ENCODE measurements at regions not wholly inside any gene's neighbourhood (a gene's known extent, or its start where the extent isn't known, plus 50 kb on each side); places are given as distances from the start of the nearest gene placed in this dataset.

GRCh38 chr7:16204953-16205352 lies 216.4 kb downstream of the CRPPA start:
- no peaks in the 10 kb centered on the region for H3K79me2 ChIP-seq (replicated peaks; ENCODE audit: insufficient read depth)
- 0 out of 2 replicates have a peak overlapping the region, but pooled peaks have one; percentile 8 for H3K4me2 ChIP-seq
- H3K4me3 ChIP-seq, result no peak overlapping the region
- H4K20me1 ChIP-seq (replicated peaks; ENCODE audit: insufficient read depth), result no peaks in the 10 kb centered on the region
- Mint-ChIP-seq H3K4me3 (no peak overlapping the region), H3K27me3 (ENCODE audit: insufficient read depth, low read depth, poor library complexity) (no peaks in the 10 kb centered on the region), H3K9me3 (peaks cover 9% of the 10 kb centered on the region; the same call in 1 of the 3 replicates), H3K36me3 (ENCODE audit: low read depth) (peaks cover 5% of the 10 kb centered on the region; the same call in 2 of the 3 replicates), H3K4me1 (peaks cover 15% of the 10 kb centered on the region), H3K27ac (peak overlapping the region; percentile 95)
- no peaks in the 10 kb centered on the region for H3F3A ChIP-seq (replicated peaks; ENCODE audit: low read depth)
- H3K36me3 ChIP-seq (ENCODE audit: insufficient read depth), result peaks cover 8% of the 10 kb centered on the region; the same call in 1 of the 2 replicates
- no peaks in the 10 kb centered on the region for H3K9me2 ChIP-seq (ENCODE audit: insufficient read depth)
- no peak overlapping the region for H2AFZ ChIP-seq
- peak; percentile 85 for ATAC-seq
- no peak overlapping the region for H3K27ac ChIP-seq (ENCODE audit: low read depth)
- TF ChIP-seq POLR2AphosphoS5 (IDR thresholded peaks at IDR 0.05; ENCODE audit: low read depth) (no peak), EZH2 (IDR thresholded peaks at IDR 0.05; ENCODE audit: low read depth, unreplicated experiment) (no peak), JUNB (IDR thresholded peaks at IDR 0.05; ENCODE audit: unreplicated experiment) (no peak), ZNF462 (CRISPR knock-in tag; IDR thresholded peaks at IDR 0.05) (0 out of 2 replicates have a peak, but pooled peaks have one; percentile 17)
- DNase-seq (ENCODE audit: low spot score), result peak; percentile 51
- H3K27me3 ChIP-seq (ENCODE audit: insufficient read depth), result no peaks in the 10 kb centered on the region
- peaks cover 7% of the 10 kb centered on the region; the same call in 1 of the 2 replicates for H3K4me1 ChIP-seq (ENCODE audit: insufficient read depth)

DNA sequence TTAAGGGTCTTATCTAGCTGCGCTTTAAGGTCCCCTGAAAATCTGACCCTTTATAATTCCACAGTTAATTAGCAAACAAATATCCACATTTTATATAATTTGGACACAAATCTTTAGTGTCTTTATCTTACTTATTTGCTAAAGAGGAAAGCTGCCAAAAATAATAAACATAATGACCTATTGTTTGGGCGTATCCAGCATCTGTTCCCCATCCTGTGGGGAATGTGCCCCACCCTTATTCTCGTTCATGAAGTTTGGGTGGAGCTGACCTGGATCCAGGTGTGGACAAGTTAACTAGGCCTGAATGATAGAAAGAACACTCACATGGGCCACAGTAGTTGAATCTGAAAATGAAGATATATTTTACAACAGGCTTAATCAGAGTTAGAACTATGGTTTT lies 218.3 kb downstream of the CRPPA start:
- Mint-ChIP-seq H3K27ac (no peak overlapping the region), H3K4me3 (no peak overlapping the region), H3K36me3 (ENCODE audit: low read depth) (peaks cover 7% of the 10 kb centered on the region; the same call in 2 of the 3 replicates), H3K4me1 (peaks cover 15% of the 10 kb centered on the region), H3K27me3 (ENCODE audit: insufficient read depth, low read depth, poor library complexity) (no peaks in the 10 kb centered on the region), H3K9me3 (peaks cover 9% of the 10 kb centered on the region; the same call in 1 of the 3 replicates)
- H3K27me3 ChIP-seq (ENCODE audit: insufficient read depth), result no peaks in the 10 kb centered on the region
- no peaks in the 10 kb centered on the region for H3K9me2 ChIP-seq (ENCODE audit: insufficient read depth)
- H3K27ac ChIP-seq (ENCODE audit: low read depth), result no peak overlapping the region
- TF ChIP-seq ZNF114 (CRISPR knock-in tag; IDR thresholded peaks at IDR 0.05), result no peak
- peaks cover 8% of the 10 kb centered on the region; the same call in 1 of the 2 replicates for H3K36me3 ChIP-seq (ENCODE audit: insufficient read depth)
- DNase-seq (ENCODE audit: low spot score), result no peak
- H2AFZ ChIP-seq, result no peak overlapping the region
- no peaks in the 10 kb centered on the region for H3F3A ChIP-seq (replicated peaks; ENCODE audit: low read depth)
- H3K4me3 ChIP-seq, result no peak overlapping the region
- H3K79me2 ChIP-seq (replicated peaks; ENCODE audit: insufficient read depth), result no peaks in the 10 kb centered on the region
- no peak overlapping the region for H3K4me2 ChIP-seq
- H3K4me1 ChIP-seq (ENCODE audit: insufficient read depth), result peaks cover 7% of the 10 kb centered on the region; the same call in 1 of the 2 replicates
- no peak for ATAC-seq
- H4K20me1 ChIP-seq (replicated peaks; ENCODE audit: insufficient read depth), result no peaks in the 10 kb centered on the region

Measured in GM23338 (cell line).